H1 (cell line): ENCODE measurements at regions not wholly inside any gene's neighbourhood (a gene's known extent, or its start where the extent isn't known, plus 50 kb on each side); places are given as distances from the start of the nearest gene placed in this dataset.

Source experiments
- BACH1 ChIP-seq: IDR thresholded peaks from 2 replicates; pipeline ENCODE4 v1.6.1; 2012; ENCODE audit warnings: low read length, improper control_type of control experiment
- CBX8 ChIP-seq: fragments of 300-800, 300-1000 bp; sonication (generic); IDR thresholded peaks from 2 replicates; pipeline ENCODE4 v1.7.1; 2016; ENCODE audit warnings: low read depth, low read length, borderline replicate concordance
- CREB1 ChIP-seq: IDR thresholded peaks from 2 replicates; pipeline ENCODE4 v1.6.1; 2012; ENCODE audit warnings: inconsistent platforms
- FOSL1 ChIP-seq: IDR thresholded peaks from 2 replicates; pipeline ENCODE4 v1.6.1; 2011; ENCODE audit warnings: mild to moderate bottlenecking, low read depth, low read length, moderate library complexity; ENCODE audit not compliant: insufficient read depth
- POLR2A ChIP-seq, 2 experiments: IDR thresholded peaks; 1 replicate in 1 of 2; 2 replicates in 1 of 2; pipeline ENCODE4 v1.6.1; 2011; ENCODE audit warnings: low read depth in 2 of 2, low read length in 2 of 2, mild to moderate bottlenecking in 2 of 2; ENCODE audit errors: control extremely low read depth in 1 of 2
- POLR2AphosphoS5 ChIP-seq: IDR thresholded peaks from 2 replicates; pipeline ENCODE4 v1.6.1; 2011; ENCODE audit warnings: low read depth, low read length
- POU5F1 ChIP-seq: IDR thresholded peaks from 2 replicates; pipeline ENCODE4 v1.6.1; 2011; ENCODE audit warnings: low read depth, mild to moderate bottlenecking, low read length, moderate library complexity
- RAD21 ChIP-seq, 2 experiments: IDR thresholded peaks in 1 of 2; conservative IDR thresholded peaks in 1 of 2; 2 replicates each; pipeline ENCODE4 v1.6.1; 2011; ENCODE audit warnings: low read depth in 2 of 2, low read length in 2 of 2, improper control_type of control experiment in 1 of 2, inconsistent platforms in 1 of 2, mild to moderate bottlenecking in 1 of 2, moderate library complexity in 1 of 2
- SAP30 ChIP-seq: fragments of 300-600 bp; sonication (generic); IDR thresholded peaks from 2 replicates; pipeline ENCODE4 v1.7.1; 2012; ENCODE audit warnings: low read length, moderate library complexity, mild to moderate bottlenecking, inconsistent platforms; ENCODE audit not compliant: insufficient read depth, insufficient replicate concordance
- SIN3A ChIP-seq, 2 experiments: IDR thresholded peaks in 1 of 2; conservative IDR thresholded peaks in 1 of 2; 2 replicates each; pipeline ENCODE4 v1.6.1; 2011 to 2012; ENCODE audit warnings: low read length in 2 of 2, improper control_type of control experiment in 1 of 2, low read depth in 1 of 2, mild to moderate bottlenecking in 1 of 2
- SP1 ChIP-seq: IDR thresholded peaks from 2 replicates; pipeline ENCODE4 v1.6.1; 2011; ENCODE audit warnings: low read depth, low read length
- SP4 ChIP-seq: IDR thresholded peaks from 2 replicates; pipeline ENCODE4 v1.6.1; 2012; ENCODE audit warnings: low read length, inconsistent platforms
- TF ChIP-seq, protein P1 (sequence below): fragments of 300-600 bp; sonication (generic); IDR thresholded peaks from 2 replicates; pipeline ENCODE4 v1.7.1; 2012; ENCODE audit warnings: low read length, moderate library complexity, mild to moderate bottlenecking, inconsistent platforms; ENCODE audit not compliant: insufficient replicate concordance

DNA sequence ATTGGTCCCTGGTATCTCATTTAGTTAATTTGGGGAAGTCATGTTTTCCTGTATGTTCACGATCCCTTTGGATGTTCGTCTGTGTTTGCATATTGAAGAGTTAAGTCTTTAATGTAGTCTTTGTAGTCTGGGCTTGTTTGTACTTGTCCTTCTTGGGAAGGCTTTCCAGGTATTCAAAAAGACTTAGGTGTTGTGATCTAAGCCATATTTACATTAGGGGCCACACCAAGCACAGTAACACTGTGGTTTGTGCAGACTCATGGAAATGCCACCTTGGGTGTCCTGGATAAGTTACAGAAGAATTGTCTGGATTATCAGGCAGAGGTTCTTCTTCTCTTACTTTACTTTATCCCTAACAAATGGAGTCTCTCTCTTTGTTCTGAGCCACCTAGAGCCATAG lies 380.3 kb downstream of the CCER1 start (continued):
- TF ChIP-seq, protein P1, sequence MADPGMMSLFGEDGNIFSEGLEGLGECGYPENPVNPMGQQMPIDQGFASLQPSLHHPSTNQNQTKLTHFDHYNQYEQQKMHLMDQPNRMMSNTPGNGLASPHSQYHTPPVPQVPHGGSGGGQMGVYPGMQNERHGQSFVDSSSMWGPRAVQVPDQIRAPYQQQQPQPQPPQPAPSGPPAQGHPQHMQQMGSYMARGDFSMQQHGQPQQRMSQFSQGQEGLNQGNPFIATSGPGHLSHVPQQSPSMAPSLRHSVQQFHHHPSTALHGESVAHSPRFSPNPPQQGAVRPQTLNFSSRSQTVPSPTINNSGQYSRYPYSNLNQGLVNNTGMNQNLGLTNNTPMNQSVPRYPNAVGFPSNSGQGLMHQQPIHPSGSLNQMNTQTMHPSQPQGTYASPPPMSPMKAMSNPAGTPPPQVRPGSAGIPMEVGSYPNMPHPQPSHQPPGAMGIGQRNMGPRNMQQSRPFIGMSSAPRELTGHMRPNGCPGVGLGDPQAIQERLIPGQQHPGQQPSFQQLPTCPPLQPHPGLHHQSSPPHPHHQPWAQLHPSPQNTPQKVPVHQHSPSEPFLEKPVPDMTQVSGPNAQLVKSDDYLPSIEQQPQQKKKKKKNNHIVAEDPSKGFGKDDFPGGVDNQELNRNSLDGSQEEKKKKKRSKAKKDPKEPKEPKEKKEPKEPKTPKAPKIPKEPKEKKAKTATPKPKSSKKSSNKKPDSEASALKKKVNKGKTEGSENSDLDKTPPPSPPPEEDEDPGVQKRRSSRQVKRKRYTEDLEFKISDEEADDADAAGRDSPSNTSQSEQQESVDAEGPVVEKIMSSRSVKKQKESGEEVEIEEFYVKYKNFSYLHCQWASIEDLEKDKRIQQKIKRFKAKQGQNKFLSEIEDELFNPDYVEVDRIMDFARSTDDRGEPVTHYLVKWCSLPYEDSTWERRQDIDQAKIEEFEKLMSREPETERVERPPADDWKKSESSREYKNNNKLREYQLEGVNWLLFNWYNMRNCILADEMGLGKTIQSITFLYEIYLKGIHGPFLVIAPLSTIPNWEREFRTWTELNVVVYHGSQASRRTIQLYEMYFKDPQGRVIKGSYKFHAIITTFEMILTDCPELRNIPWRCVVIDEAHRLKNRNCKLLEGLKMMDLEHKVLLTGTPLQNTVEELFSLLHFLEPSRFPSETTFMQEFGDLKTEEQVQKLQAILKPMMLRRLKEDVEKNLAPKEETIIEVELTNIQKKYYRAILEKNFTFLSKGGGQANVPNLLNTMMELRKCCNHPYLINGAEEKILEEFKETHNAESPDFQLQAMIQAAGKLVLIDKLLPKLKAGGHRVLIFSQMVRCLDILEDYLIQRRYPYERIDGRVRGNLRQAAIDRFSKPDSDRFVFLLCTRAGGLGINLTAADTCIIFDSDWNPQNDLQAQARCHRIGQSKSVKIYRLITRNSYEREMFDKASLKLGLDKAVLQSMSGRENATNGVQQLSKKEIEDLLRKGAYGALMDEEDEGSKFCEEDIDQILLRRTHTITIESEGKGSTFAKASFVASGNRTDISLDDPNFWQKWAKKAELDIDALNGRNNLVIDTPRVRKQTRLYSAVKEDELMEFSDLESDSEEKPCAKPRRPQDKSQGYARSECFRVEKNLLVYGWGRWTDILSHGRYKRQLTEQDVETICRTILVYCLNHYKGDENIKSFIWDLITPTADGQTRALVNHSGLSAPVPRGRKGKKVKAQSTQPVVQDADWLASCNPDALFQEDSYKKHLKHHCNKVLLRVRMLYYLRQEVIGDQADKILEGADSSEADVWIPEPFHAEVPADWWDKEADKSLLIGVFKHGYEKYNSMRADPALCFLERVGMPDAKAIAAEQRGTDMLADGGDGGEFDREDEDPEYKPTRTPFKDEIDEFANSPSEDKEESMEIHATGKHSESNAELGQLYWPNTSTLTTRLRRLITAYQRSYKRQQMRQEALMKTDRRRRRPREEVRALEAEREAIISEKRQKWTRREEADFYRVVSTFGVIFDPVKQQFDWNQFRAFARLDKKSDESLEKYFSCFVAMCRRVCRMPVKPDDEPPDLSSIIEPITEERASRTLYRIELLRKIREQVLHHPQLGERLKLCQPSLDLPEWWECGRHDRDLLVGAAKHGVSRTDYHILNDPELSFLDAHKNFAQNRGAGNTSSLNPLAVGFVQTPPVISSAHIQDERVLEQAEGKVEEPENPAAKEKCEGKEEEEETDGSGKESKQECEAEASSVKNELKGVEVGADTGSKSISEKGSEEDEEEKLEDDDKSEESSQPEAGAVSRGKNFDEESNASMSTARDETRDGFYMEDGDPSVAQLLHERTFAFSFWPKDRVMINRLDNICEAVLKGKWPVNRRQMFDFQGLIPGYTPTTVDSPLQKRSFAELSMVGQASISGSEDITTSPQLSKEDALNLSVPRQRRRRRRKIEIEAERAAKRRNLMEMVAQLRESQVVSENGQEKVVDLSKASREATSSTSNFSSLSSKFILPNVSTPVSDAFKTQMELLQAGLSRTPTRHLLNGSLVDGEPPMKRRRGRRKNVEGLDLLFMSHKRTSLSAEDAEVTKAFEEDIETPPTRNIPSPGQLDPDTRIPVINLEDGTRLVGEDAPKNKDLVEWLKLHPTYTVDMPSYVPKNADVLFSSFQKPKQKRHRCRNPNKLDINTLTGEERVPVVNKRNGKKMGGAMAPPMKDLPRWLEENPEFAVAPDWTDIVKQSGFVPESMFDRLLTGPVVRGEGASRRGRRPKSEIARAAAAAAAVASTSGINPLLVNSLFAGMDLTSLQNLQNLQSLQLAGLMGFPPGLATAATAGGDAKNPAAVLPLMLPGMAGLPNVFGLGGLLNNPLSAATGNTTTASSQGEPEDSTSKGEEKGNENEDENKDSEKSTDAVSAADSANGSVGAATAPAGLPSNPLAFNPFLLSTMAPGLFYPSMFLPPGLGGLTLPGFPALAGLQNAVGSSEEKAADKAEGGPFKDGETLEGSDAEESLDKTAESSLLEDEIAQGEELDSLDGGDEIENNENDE = no peak
- TF ChIP-seq SAP30 = no peak
- no peak for TF ChIP-seq POLR2AphosphoS5
- TF ChIP-seq FOSL1 = no peak
- TF ChIP-seq CREB1 = no peak
- TF ChIP-seq POLR2A (IDR thresholded peaks at IDR 0.05; ENCODE audit: control extremely low read depth in 1 of 2, low read depth in 2 of 2, low read length in 2 of 2) = no peak
- TF ChIP-seq CBX8 = no peak
- no peak for TF ChIP-seq SIN3A (conservative IDR thresholded peaks at IDR 0.05 in 1 of 2, IDR thresholded peaks at IDR 0.05 in 1 of 2; ENCODE audit: low read depth in 1 of 2, low read length in 2 of 2)
- TF ChIP-seq BACH1 = no peak
- TF ChIP-seq SP1 = no peak
- no peak for TF ChIP-seq SP4
- no peak for TF ChIP-seq RAD21 (IDR thresholded peaks at IDR 0.05 in 1 of 2, conservative IDR thresholded peaks at IDR 0.05 in 1 of 2; ENCODE audit: low read depth in 2 of 2, low read length in 2 of 2)
- TF ChIP-seq POU5F1 = no peak
